A673 (cell line): ENCODE measurements at regions not wholly inside any gene's neighbourhood (a gene's known extent, or its start where the extent isn't known, plus 50 kb on each side); places are given as distances from the start of the nearest gene placed in this dataset.

Experiments used
- BruUV-seq: library from RNA; stranded (reverse); fragments of 400-500 nt; replicated peaks from 2 replicates; lab custom pipeline; 2021; lab: Mats Ljungman, UMichigan
- CTCF ChIA-PET: fragments of 300-600 bp; sonication (Branson Sonifier 250); formaldehyde crosslinking; loops from one replicate; lab custom pipeline; 2022; ENCODE audit warnings: antibody characterized with exemption; lab: Charles Lee
- POLR2A ChIA-PET: fragments of 300-600 bp; sonication (Branson Sonifier 250); formaldehyde crosslinking; loops from one replicate; lab custom pipeline; 2022; ENCODE audit warnings: antibody characterized with exemption; ENCODE audit not compliant: low non-redundant PET; lab: Charles Lee
- DNase-seq: peaks from one replicate; pipeline ENCODE4 v3.0.0-alpha.2; 2015; ENCODE audit warnings: low spot score
- H3K27ac ChIP-seq: fragments of 200-600 bp; sonication (generic); 2 replicates; pipeline ENCODE4 v1.5.1; 2016; ENCODE audit warnings: mixed run types, low read depth, mild to moderate bottlenecking, mixed read lengths, antibody characterized with exemption, low read length; ENCODE audit not compliant: poor library complexity, severe bottlenecking
- H3K27me3 ChIP-seq: fragments of 200-600 bp; sonication (generic); replicated peaks from 2 replicates; pipeline ENCODE4 v1.6.1; 2017; ENCODE audit warnings: mixed run types, low read depth, mild to moderate bottlenecking, mixed read lengths, antibody characterized with exemption, low read length; ENCODE audit not compliant: insufficient read depth, poor library complexity
- H3K36me3 ChIP-seq: fragments of 200-600 bp; sonication (generic); 2 replicates; pipeline ENCODE4 v1.6.1; 2016; ENCODE audit warnings: mixed run types, mild to moderate bottlenecking, mixed read lengths, antibody characterized with exemption, low read length; ENCODE audit not compliant: insufficient read depth, poor library complexity, severe bottlenecking
- H3K4me1 ChIP-seq: fragments of 200-600 bp; sonication (generic); 2 replicates; pipeline ENCODE4 v1.6.1; 2017; ENCODE audit warnings: mixed run types, mild to moderate bottlenecking, mixed read lengths, antibody characterized with exemption, low read length; ENCODE audit not compliant: insufficient read depth, poor library complexity, severe bottlenecking
- H3K4me3 ChIP-seq: fragments of 200-600 bp; sonication (generic); 2 replicates; pipeline ENCODE4 v1.5.1; 2016; ENCODE audit warnings: low read depth, mixed run types, mild to moderate bottlenecking, mixed read lengths, low read length; ENCODE audit not compliant: poor library complexity, severe bottlenecking
- H3K9me3 ChIP-seq: fragments of 200-600 bp; sonication (generic); 2 replicates; pipeline ENCODE4 v1.6.1; 2016; ENCODE audit warnings: mixed run types, low read depth, mild to moderate bottlenecking, mixed read lengths, antibody characterized with exemption, low read length; ENCODE audit not compliant: poor library complexity, severe bottlenecking
- EZH2 ChIP-seq: fragments of 200-600 bp; sonication (generic); IDR thresholded peaks from 2 replicates; pipeline ENCODE4 v1.6.1; 2017; ENCODE audit warnings: borderline replicate concordance, low read depth, mild to moderate bottlenecking, mixed read lengths, antibody characterized with exemption, low read length; ENCODE audit not compliant: poor library complexity, severe bottlenecking
- intact Hi-C: fragments of 100-400 bp; cut with micrococcal nuclease; formaldehyde crosslinking; loops from one replicate; pipeline ENCODE4 v1.10.0; 2022; ENCODE audit not compliant: unreplicated experiment
- TF ChIP-seq, protein P1 (sequence below): fragments of 300-800, 200-600 bp; sonication (generic); conservative IDR thresholded peaks from 2 replicates; pipeline ENCODE4 v1.5.1; 2017; ENCODE audit warnings: low read depth, mild to moderate bottlenecking, antibody characterized with exemption, low read length, moderate library complexity, mixed read lengths

- H3K4me1 ChIP-seq, result no peaks in the 10 kb centered on the region
- no peaks in the 10 kb centered on the region for H3K36me3 ChIP-seq
- BruUV-seq, result no TSS peak
- no peak overlapping the region for H3K27ac ChIP-seq
- H3K9me3 ChIP-seq, result no peaks in the 10 kb centered on the region
- no peak for DNase-seq
- no peaks in the 10 kb centered on the region for H3K27me3 ChIP-seq
- no peak for TF ChIP-seq EZH2
- TF ChIP-seq, protein P1, sequence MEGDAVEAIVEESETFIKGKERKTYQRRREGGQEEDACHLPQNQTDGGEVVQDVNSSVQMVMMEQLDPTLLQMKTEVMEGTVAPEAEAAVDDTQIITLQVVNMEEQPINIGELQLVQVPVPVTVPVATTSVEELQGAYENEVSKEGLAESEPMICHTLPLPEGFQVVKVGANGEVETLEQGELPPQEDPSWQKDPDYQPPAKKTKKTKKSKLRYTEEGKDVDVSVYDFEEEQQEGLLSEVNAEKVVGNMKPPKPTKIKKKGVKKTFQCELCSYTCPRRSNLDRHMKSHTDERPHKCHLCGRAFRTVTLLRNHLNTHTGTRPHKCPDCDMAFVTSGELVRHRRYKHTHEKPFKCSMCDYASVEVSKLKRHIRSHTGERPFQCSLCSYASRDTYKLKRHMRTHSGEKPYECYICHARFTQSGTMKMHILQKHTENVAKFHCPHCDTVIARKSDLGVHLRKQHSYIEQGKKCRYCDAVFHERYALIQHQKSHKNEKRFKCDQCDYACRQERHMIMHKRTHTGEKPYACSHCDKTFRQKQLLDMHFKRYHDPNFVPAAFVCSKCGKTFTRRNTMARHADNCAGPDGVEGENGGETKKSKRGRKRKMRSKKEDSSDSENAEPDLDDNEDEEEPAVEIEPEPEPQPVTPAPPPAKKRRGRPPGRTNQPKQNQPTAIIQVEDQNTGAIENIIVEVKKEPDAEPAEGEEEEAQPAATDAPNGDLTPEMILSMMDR, result no peak
- ChIA-PET CTCF (no interaction called here), POLR2A (interaction anchor here (0.6 to 0.7 kb wide), 2 partner anchors 11 to 41 kb away, joined by 3 read pairs; no protein-coding TSS in a partner anchor)
- no peak overlapping the region for H3K4me3 ChIP-seq
- intact Hi-C loops, result no loop called here
These were observed 256.7 kb upstream of the UBASH3B start for GRCh38 chr11:122398851-122399250.

DNA sequence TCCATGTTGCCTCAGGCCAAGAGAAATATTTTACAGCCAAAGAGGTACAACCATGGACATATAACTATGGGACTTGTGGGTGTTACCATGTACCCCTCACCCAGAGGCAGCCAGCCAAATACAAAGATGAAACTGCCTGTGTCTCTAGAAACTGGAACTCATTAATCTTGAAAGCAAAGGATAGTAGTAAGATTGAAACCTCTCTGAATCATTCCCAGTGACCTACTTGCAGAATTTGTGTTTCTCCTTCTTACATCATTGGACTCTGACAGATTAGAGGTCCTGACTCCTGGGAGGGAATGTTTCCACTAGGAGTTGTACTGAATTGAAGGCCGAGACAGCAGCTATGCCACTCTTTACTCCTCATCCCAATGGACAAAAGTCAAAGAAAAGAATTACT is 257.4 kb upstream of the UBASH3B start:
- ChIA-PET POLR2A (no interaction called here), CTCF (no interaction called here)
- no peaks in the 10 kb centered on the region for H3K27me3 ChIP-seq
- no peaks in the 10 kb centered on the region for H3K4me1 ChIP-seq
- intact Hi-C loops, result no loop called here
- TF ChIP-seq, protein P1, result no peak
- TF ChIP-seq EZH2, result no peak
- DNase-seq, result no peak
- no peaks in the 10 kb centered on the region for H3K36me3 ChIP-seq
- H3K9me3 ChIP-seq, result no peaks in the 10 kb centered on the region
- BruUV-seq, result no TSS peak
- no peak overlapping the region for H3K27ac ChIP-seq
- no peak overlapping the region for H3K4me3 ChIP-seq

- CTCF ChIA-PET, result no interaction called here
- H3K4me3 ChIP-seq, result no peak overlapping the region
- BruUV-seq, result no TSS peak
- TF ChIP-seq, protein P1, result no peak
- TF ChIP-seq EZH2, result no peak
- H3K27me3 ChIP-seq, result no peaks in the 10 kb centered on the region
- DNase-seq, result no peak
- intact Hi-C loops, result no loop called here
- no peaks in the 10 kb centered on the region for H3K9me3 ChIP-seq
- no peak overlapping the region for H3K27ac ChIP-seq
- no peaks in the 10 kb centered on the region for H3K4me1 ChIP-seq
- no peaks in the 10 kb centered on the region for H3K36me3 ChIP-seq
- POLR2A ChIA-PET, result no interaction called here
These were observed 260.2 kb upstream of the UBASH3B start for GRCh38 chr11:122395282-122395681.
